Tibial nerve (tissue), 4 donors: ENCODE measurements at regions not wholly inside any gene's neighbourhood (a gene's known extent, or its start where the extent isn't known, plus 50 kb on each side); places are given as distances from the start of the nearest gene placed in this dataset.
"Not testable (repeated sequence)": the region's sequence is repeated elsewhere in the genome, so short reads cannot be mapped to it uniquely, and the experiment has no call there.

Experiments
- DNase-seq, 2 donors: peaks; one replicate each; pipeline ENCODE4 v3.0.0-alpha.2; 2019; ENCODE audit warnings: low spot score in 2 of 2
- H3K27ac ChIP-seq, 4 donors: fragments of 200-600 bp; sonication (generic) in 3 of 4; one replicate each; pipeline ENCODE4 v1.5.1; 2017 to 2019; ENCODE audit warnings: mild to moderate bottlenecking in 1 of 4
- H3K27me3 ChIP-seq, 2 donors: fragments of 200-600 bp; sonication (generic) in 1 of 2; one replicate each; pipeline versions ENCODE4 v1.5.1 to v1.6.0; 2017 to 2019
- H3K36me3 ChIP-seq, 3 donors: fragments of 200-600 bp; sonication (generic); one replicate each; pipeline ENCODE4 v1.5.1; 2018 to 2019
- H3K4me1 ChIP-seq, 4 donors: fragments of 200-600 bp; sonication (generic) in 3 of 4; one replicate each; pipeline ENCODE4 v1.5.1; 2017 to 2019
- H3K4me3 ChIP-seq, 4 donors: fragments of 200-600 bp; sonication (generic) in 3 of 4; one replicate each; pipeline ENCODE4 v1.5.1; 2017 to 2019; ENCODE audit warnings: mild to moderate bottlenecking in 1 of 4, moderate library complexity in 1 of 4
- H3K9me3 ChIP-seq, 4 donors: fragments of 200-600 bp; sonication (generic) in 3 of 4; one replicate each; pipeline ENCODE4 v1.5.1; 2017 to 2019
- EP300 ChIP-seq, 2 donors: sonication (generic); formaldehyde crosslinking; IDR thresholded peaks; one replicate each; pipeline ENCODE4 v1.6.1; 2017; ENCODE audit warnings: antibody characterized with exemption in 2 of 2, mild to moderate bottlenecking in 1 of 2
- POLR2A ChIP-seq, 2 donors: fragments of 450-650 bp; IDR thresholded peaks; one replicate each; pipeline ENCODE4 v1.6.1; 2017; ENCODE audit warnings: antibody characterized with exemption in 2 of 2, mild to moderate bottlenecking in 2 of 2, moderate library complexity in 2 of 2
- WGBS, 2 donors: methylation state at CpG; one replicate each; pipeline ENCODE4 v1.1.5; 2018; 5-methylcytosine and 5-hydroxymethylcytosine counted together
- TF ChIP-seq, protein P1 (sequence below), 5 experiments: fragments of 200-600 bp in 3 of 5; fragments of 450-650 bp in 2 of 5; sonication (generic) in 3 of 5; IDR thresholded peaks; one replicate each; pipeline ENCODE4 v1.5.1; 2016 to 2019; ENCODE audit warnings: antibody characterized with exemption in 5 of 5, mild to moderate bottlenecking in 3 of 5, moderate library complexity in 2 of 5

DNA sequence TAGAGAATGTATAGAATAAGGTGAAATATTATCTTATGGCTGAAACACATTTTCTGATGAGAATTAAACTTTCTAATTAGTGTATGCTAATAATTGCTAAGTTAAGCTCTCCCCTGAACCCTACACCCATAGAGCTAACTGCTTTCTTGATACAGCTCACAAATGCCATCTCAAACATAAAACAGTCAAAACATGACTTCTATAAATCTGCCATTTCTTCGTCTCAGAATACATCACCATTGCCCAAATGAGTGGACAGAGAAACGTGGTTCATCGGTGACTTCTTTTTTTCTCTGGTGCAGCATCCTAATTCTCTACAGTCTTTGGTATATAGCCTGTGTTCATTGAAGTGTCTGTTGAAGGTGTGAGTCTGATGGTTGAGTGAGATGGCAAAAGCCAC lies 554.6 kb downstream of the NLGN4X start:
- Histone ChIP-seq H3K4me1 (no peaks in the 10 kb centered on the region), H3K4me3 (no peak overlapping the region), H3K27me3 (no peaks in the 10 kb centered on the region), H3K9me3 (peaks cover 0 to 4% (median 0%) of the 10 kb centered on the region in 4 donors), H3K36me3 (no peaks in the 10 kb centered on the region), H3K27ac (no peak overlapping the region)
- no peak for DNase-seq
- WGBS, 2 donors = 82 to 85% methylated on average over 3 of the region's 3 CpGs
- TF ChIP-seq EP300 (IDR thresholded peaks at IDR 0.05) (no peak), POLR2A (IDR thresholded peaks at IDR 0.05) (no peak)
- TF ChIP-seq, protein P1, sequence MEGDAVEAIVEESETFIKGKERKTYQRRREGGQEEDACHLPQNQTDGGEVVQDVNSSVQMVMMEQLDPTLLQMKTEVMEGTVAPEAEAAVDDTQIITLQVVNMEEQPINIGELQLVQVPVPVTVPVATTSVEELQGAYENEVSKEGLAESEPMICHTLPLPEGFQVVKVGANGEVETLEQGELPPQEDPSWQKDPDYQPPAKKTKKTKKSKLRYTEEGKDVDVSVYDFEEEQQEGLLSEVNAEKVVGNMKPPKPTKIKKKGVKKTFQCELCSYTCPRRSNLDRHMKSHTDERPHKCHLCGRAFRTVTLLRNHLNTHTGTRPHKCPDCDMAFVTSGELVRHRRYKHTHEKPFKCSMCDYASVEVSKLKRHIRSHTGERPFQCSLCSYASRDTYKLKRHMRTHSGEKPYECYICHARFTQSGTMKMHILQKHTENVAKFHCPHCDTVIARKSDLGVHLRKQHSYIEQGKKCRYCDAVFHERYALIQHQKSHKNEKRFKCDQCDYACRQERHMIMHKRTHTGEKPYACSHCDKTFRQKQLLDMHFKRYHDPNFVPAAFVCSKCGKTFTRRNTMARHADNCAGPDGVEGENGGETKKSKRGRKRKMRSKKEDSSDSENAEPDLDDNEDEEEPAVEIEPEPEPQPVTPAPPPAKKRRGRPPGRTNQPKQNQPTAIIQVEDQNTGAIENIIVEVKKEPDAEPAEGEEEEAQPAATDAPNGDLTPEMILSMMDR (IDR thresholded peaks at IDR 0.05) = no peak

DNA sequence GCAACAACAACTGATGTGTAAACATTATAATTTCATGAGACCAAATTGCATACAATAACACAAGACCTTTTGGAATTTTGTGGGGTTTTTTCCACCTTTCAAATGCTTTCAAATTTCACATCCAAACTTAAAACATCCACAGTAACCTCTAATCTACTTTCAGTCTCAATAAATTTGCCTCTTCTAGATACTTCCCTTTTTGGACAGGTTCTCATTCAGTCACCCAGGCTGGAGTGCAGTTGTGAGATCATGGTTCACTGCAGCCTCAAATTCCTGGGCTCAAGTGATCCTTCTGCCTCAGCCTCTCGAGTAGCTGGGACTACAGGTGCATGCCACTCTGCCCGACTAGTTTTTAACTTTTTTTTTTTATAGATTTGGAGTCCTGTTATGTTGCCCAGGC lies 556.6 kb downstream of the NLGN4X start:
- Histone ChIP-seq H3K36me3 (no peaks in the 10 kb centered on the region), H3K27ac (no peak overlapping the region), H3K4me3 (no peak overlapping the region), H3K27me3 (no peaks in the 10 kb centered on the region), H3K9me3 (peaks cover 0 to 7% (median 0%) of the 10 kb centered on the region in 4 donors), H3K4me1 (no peaks in the 10 kb centered on the region)
- TF ChIP-seq EP300 (IDR thresholded peaks at IDR 0.05) (no peak), POLR2A (IDR thresholded peaks at IDR 0.05) (no peak)
- TF ChIP-seq, protein P1 (IDR thresholded peaks at IDR 0.05) = no peak
- 62 to 82% methylated on average over 2 of the region's 2 CpGs for WGBS, 2 donors
- DNase-seq = no peak

GRCh38 chrX:5666689-5667088 lies 562.0 kb downstream of the NLGN4X start:
- DNase-seq, H3K27me3 ChIP-seq, H3K36me3 ChIP-seq, H3K27ac ChIP-seq, H3K4me3 ChIP-seq, H3K9me3 ChIP-seq, H3K4me1 ChIP-seq: not testable (repeated sequence)
- 93 to 94% methylated on average over 4 of the region's 4 CpGs for WGBS, 2 donors

- Histone ChIP-seq H3K36me3 (no peaks in the 10 kb centered on the region), H3K27ac (no peak overlapping the region), H3K9me3 (peaks cover 0 to 6% (median 0%) of the 10 kb centered on the region in 4 donors), H3K27me3 (no peaks in the 10 kb centered on the region), H3K4me1 (no peaks in the 10 kb centered on the region), H3K4me3 (no peak overlapping the region)
- TF ChIP-seq POLR2A (IDR thresholded peaks at IDR 0.05) (no peak), EP300 (IDR thresholded peaks at IDR 0.05) (no peak)
- TF ChIP-seq, protein P1 (IDR thresholded peaks at IDR 0.05) = no peak
- DNase-seq = no peak
These were observed 572.1 kb downstream of the NLGN4X start for GRCh38 chrX:5656544-5656943.

DNA sequence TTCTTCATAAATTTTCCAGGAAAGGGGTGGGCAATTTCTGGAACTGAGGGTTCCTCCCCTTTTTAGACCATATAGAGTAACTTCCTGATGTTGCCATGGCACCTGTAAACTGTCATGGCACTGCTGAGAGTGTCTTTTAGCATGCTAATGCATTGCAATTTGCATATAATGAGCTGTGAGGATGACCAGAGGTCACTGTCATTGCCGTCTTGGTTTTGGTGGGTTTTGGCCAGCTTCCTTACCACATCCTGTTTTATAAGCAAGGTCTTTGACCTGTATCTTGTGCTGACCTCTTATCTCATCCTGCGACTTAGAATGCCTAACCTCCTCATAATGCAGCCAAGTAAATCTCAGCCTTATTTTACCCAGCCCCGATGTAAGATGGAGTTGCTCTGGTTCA lies 577.8 kb downstream of the NLGN4X start:
- WGBS, 2 donors = 18 to 19% methylated on average over 3 of the region's 3 CpGs
- Histone ChIP-seq H3K9me3 (peaks cover 0 to 6% (median 0%) of the 10 kb centered on the region in 4 donors), H3K36me3 (no peaks in the 10 kb centered on the region), H3K4me3 (no peak overlapping the region), H3K27me3 (no peaks in the 10 kb centered on the region), H3K4me1 (no peaks in the 10 kb centered on the region), H3K27ac (no peak overlapping the region)
- TF ChIP-seq, protein P1 (IDR thresholded peaks at IDR 0.05) = no peak
- DNase-seq = no peak

- no peaks in the 10 kb centered on the region for H3K36me3 ChIP-seq
- DNase-seq = no peak
- H3K27ac ChIP-seq = no peak overlapping the region
- TF ChIP-seq POLR2A (IDR thresholded peaks at IDR 0.05) = no peak
- TF ChIP-seq, protein P1 (IDR thresholded peaks at IDR 0.05) = no peak
- no peak for TF ChIP-seq EP300 (IDR thresholded peaks at IDR 0.05)
- H3K9me3 ChIP-seq = no peaks in the 10 kb centered on the region
- H3K4me1 ChIP-seq = no peaks in the 10 kb centered on the region
- H3K4me3 ChIP-seq = no peak overlapping the region
- H3K27me3 ChIP-seq = no peaks in the 10 kb centered on the region
- WGBS, 2 donors = 76 to 77% methylated on average over 12 of the region's 12 CpGs
These were observed 579.6 kb downstream of the NLGN4X start for GRCh38 chrX:5648941-5649568.
